HepG2 (cell line): ENCODE measurements at regions not wholly inside any gene's neighbourhood (a gene's known extent, or its start where the extent isn't known, plus 50 kb on each side); places are given as distances from the start of the nearest gene placed in this dataset.

Experiments
- ATAC-seq: fragments of 200-7000 bp; cut with Tn5 transposase; 3 replicates; pipeline ENCODE4 v1.9.1; 2020; ENCODE audit warnings: mild to moderate bottlenecking, moderate library complexity
- BruUV-seq: library from RNA; stranded (reverse); fragments of 400-500 nt; replicated peaks from 2 replicates; lab custom pipeline; 2021; lab: Mats Ljungman, UMichigan
- CTCF ChIA-PET: fragments of 300-600 bp; formaldehyde crosslinking; extraction: SDS; loops from one replicate; lab custom pipeline; 2021; ENCODE audit warnings: low total read pairs, inconsistent platforms, low intra/inter-chr PET ratio; lab: Yijun Ruan, JAX
- POLR2A ChIA-PET: fragments of 350-600 bp; sonication (Branson Sonifier 250); formaldehyde crosslinking; loops from one replicate; lab custom pipeline; 2020; ENCODE audit warnings: antibody characterized with exemption, inconsistent platforms; lab: Yijun Ruan, JAX
- DNase-seq: peaks from one replicate; pipeline ENCODE4 v3.0.0-alpha.2; 2015; ENCODE audit warnings: low spot score
- FAIRE-seq: peaks from 3 replicates; lab custom pipeline; 2011; peaks lifted over from hg19 to GRCh38; lab: Jason Lieb, UNC
- H2AFZ ChIP-seq: one replicate; pipeline ENCODE4 v1.6.1; 2011; ENCODE audit warnings: low read length, inconsistent platforms
- H3K27ac ChIP-seq: fragments of 300-600 bp; 3 replicates; pipeline ENCODE4 v1.8.0; 2011; ENCODE audit warnings: mixed run types, mild to moderate bottlenecking, mixed read lengths, low read length, inconsistent platforms; ENCODE audit not compliant: insufficient read depth; ENCODE audit errors: extremely low read length
- H3K27me3 ChIP-seq, 2 experiments: fragments of 200-600 bp in 1 of 2; 2 replicates in 1 of 2; 3 replicates in 1 of 2; pipeline versions ENCODE4 v1.6.0 to v1.8.0; 2011; ENCODE audit warnings: low read length in 2 of 2, mild to moderate bottlenecking in 2 of 2, moderate library complexity in 2 of 2, inconsistent platforms in 1 of 2; ENCODE audit not compliant: insufficient read depth in 2 of 2, control insufficient read depth in 1 of 2
- H3K36me3 ChIP-seq, 2 experiments: fragments of 200-600 bp in 1 of 2; replicated peaks in 1 of 2; 2 replicates in 1 of 2; 3 replicates in 1 of 2; pipeline versions ENCODE4 v1.5.1 to v1.8.0; 2011; ENCODE audit warnings: low read length in 2 of 2, inconsistent platforms in 1 of 2; ENCODE audit not compliant: insufficient read depth in 2 of 2, control insufficient read depth in 1 of 2
- H3K4me1 ChIP-seq: 2 replicates; pipeline ENCODE4 v1.5.1; 2012; ENCODE audit warnings: low read length, inconsistent platforms; ENCODE audit not compliant: insufficient read depth
- H3K4me2 ChIP-seq: 2 replicates; pipeline ENCODE4 v1.6.0; 2011; ENCODE audit warnings: low read depth, low read length, inconsistent platforms
- H3K4me3 ChIP-seq, 3 experiments: fragments of 200-600 bp in 1 of 3; sonication (generic), shearing (Covaris generic) in 1 of 3; replicated peaks in 1 of 3; 2 replicates each; pipeline ENCODE4 v1.5.1; 2011 to 2016; ENCODE audit warnings: low read length in 3 of 3, inconsistent platforms in 2 of 3, low read depth in 2 of 3, mild to moderate bottlenecking in 2 of 3, control low read depth in 1 of 3, mixed read lengths in 1 of 3; ENCODE audit not compliant: insufficient read depth in 1 of 3
- H3K79me2 ChIP-seq: one replicate; pipeline ENCODE4 v1.6.1; 2011; ENCODE audit warnings: low read length, inconsistent platforms; ENCODE audit not compliant: insufficient read depth
- H3K9ac ChIP-seq: 2 replicates; pipeline ENCODE4 v1.6.0; 2011; ENCODE audit warnings: mild to moderate bottlenecking, low read depth, low read length, inconsistent platforms; ENCODE audit not compliant: insufficient read depth
- H3K9me3 ChIP-seq: 2 replicates; pipeline ENCODE4 v1.5.1; 2012; ENCODE audit warnings: mild to moderate bottlenecking, low read length
- H4K20me1 ChIP-seq: 2 replicates; pipeline ENCODE4 v1.6.0; 2011; ENCODE audit warnings: inconsistent platforms, mild to moderate bottlenecking, low read length, moderate library complexity; ENCODE audit not compliant: insufficient read depth
- HCFC1 ChIP-seq: fragments of 150-350 bp; IDR thresholded peaks from 2 replicates; pipeline ENCODE4 v1.6.1; 2014; ENCODE audit warnings: low read depth, low read length
- IRF2 ChIP-seq: IDR thresholded peaks from 2 replicates; pipeline ENCODE4 v1.6.1; 2018; ENCODE audit warnings: missing genetic modification reagents, missing compliant biosample characterization
- KAT8 ChIP-seq: IDR thresholded peaks from 2 replicates; pipeline ENCODE4 v1.6.1; 2016; ENCODE audit warnings: missing genetic modification reagents, missing compliant biosample characterization
- NAIF1 ChIP-seq: sonication (generic); formaldehyde crosslinking; IDR thresholded peaks from 2 replicates; pipeline ENCODE4 v1.5.0; 2020; ENCODE audit warnings: mild to moderate bottlenecking, missing genetic modification reagents, borderline replicate concordance
- NR2F2 ChIP-seq: IDR thresholded peaks from 2 replicates; pipeline ENCODE4 v1.6.1; 2012; ENCODE audit warnings: low read depth, inconsistent platforms, borderline replicate concordance
- REST ChIP-seq, 2 experiments: IDR thresholded peaks; 2 replicates each; pipeline ENCODE4 v1.6.1; 2011 to 2012; ENCODE audit warnings: low read length in 2 of 2, borderline replicate concordance in 1 of 2, low read depth in 1 of 2, mild to moderate bottlenecking in 1 of 2, moderate library complexity in 1 of 2
- SAFB2 ChIP-seq: sonication (generic); formaldehyde crosslinking; IDR thresholded peaks from 2 replicates; pipeline ENCODE4 v1.5.1; 2020; ENCODE audit warnings: missing genetic modification reagents, low read depth, mild to moderate bottlenecking, borderline replicate concordance
- SALL2 ChIP-seq: sonication (generic); formaldehyde crosslinking; IDR thresholded peaks from 2 replicates; pipeline ENCODE4 v1.8.1; 2023; ENCODE audit warnings: mild to moderate bottlenecking, missing genetic modification reagents, inconsistent platforms
- THAP11 ChIP-seq: IDR thresholded peaks from 2 replicates; pipeline ENCODE4 v1.6.1; 2016; ENCODE audit warnings: missing biosample characterization, missing genetic modification reagents
- ZBTB7A ChIP-seq: sonication (generic); formaldehyde crosslinking; IDR thresholded peaks from 2 replicates; pipeline ENCODE4 v1.8.0; 2022; ENCODE audit warnings: mild to moderate bottlenecking, missing genetic modification reagents
- ZNF503 ChIP-seq: sonication (generic); formaldehyde crosslinking; IDR thresholded peaks from 2 replicates; pipeline ENCODE4 v1.4.0; 2020; ENCODE audit warnings: missing genetic modification reagents
- ZNF598 ChIP-seq: sonication (generic); formaldehyde crosslinking; IDR thresholded peaks from 2 replicates; pipeline ENCODE4 v1.5.1; 2020; ENCODE audit warnings: mild to moderate bottlenecking, missing genetic modification reagents, borderline replicate concordance
- in situ Hi-C: cut with HindIII; loops from 2 replicates; pipeline ENCODE4 v1.10.0; 2017; ENCODE audit warnings: low pct_unique_long_range_greater_than_20kb; ENCODE audit not compliant: extremely low pct_ligation_motif_present
- intact Hi-C: fragments of 100-400 bp; cut with micrococcal nuclease; formaldehyde crosslinking; loops from one replicate; pipeline ENCODE4 v1.10.0; 2022; ENCODE audit not compliant: unreplicated experiment

DNA sequence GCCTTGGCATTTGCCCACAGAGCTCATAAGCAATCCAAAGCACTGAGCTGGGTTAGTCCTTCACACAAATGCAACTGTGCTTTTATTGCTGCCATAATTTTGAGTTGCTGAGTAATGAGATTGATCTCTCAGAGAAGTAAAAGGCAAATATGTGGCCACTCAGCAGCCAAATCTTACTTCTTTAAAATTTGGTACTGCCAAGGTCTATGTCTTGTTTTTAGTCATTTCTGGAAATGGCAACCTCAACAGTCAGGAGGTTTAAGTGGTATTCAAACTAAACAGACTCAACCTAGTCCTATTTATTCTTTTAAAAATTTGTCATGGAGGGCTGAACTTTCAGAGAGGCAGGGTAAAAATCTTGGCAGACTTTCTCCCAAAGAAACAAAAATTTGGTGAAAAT is 216.4 kb upstream of the GJB5 start:
- DNase-seq (no peak), ATAC-seq (no peak), FAIRE-seq (no peak)
- Histone ChIP-seq H3K79me2 (no peaks in the 10 kb centered on the region), H3K4me3 (no peak overlapping the region), H3K4me2 (no peak overlapping the region), H3K27ac (no peak overlapping the region), H3K9me3 (no peaks in the 10 kb centered on the region), H3K27me3 (no peaks in the 10 kb centered on the region), H3K36me3 (no peaks in the 10 kb centered on the region), H4K20me1 (no peaks in the 10 kb centered on the region), H2AFZ (no peak overlapping the region), H3K9ac (no peak overlapping the region), H3K4me1 (no peaks in the 10 kb centered on the region)
- intact Hi-C loops (no loop called here), in situ Hi-C loops (no loop called here)
- ChIA-PET CTCF (no interaction called here), POLR2A (no interaction called here)
- no peak for TF ChIP-seq SAFB2
- no peak for TF ChIP-seq THAP11 (CRISPR knock-in tag)
- TF ChIP-seq IRF2 (CRISPR knock-in tag) = no peak
- no peak for TF ChIP-seq ZNF598 (CRISPR knock-in tag)
- no peak for TF ChIP-seq REST (IDR thresholded peaks at IDR 0.05; ENCODE audit: borderline replicate concordance in 1 of 2, low read depth in 1 of 2, low read length in 2 of 2)
- no peak for TF ChIP-seq ZNF503 (CRISPR knock-in tag)
- no peak for TF ChIP-seq NR2F2
- TF ChIP-seq SALL2 = no peak
- no peak for TF ChIP-seq KAT8
- TF ChIP-seq HCFC1 = no peak
- TF ChIP-seq NAIF1 (CRISPR knock-in tag) = no peak
- TF ChIP-seq ZBTB7A (CRISPR knock-in tag) = no peak
- no TSS peak for BruUV-seq
